ENCODE measurements at regions not wholly inside any gene's neighbourhood (a gene's known extent, or its start where the extent isn't known, plus 50 kb on each side); places are given as distances from the start of the nearest gene placed in this dataset.
A peak's percentile ranks its signal among the peaks of the same experiment; 100 is the strongest.

- no peak overlapping the region for H3K27ac ChIP-seq (ENCODE audit: low read depth, low read length)
- Mint-ChIP-seq H3K36me3 (ENCODE audit: low read depth, unreplicated experiment) (peaks cover 1% of the 10 kb centered on the region), H3K27ac (ENCODE audit: unreplicated experiment) (no peak overlapping the region), H3K4me3 (ENCODE audit: unreplicated experiment) (no peak overlapping the region), H3K4me1 (ENCODE audit: low read depth, unreplicated experiment) (no peaks in the 10 kb centered on the region), H3K9me3 (ENCODE audit: unreplicated experiment) (no peaks in the 10 kb centered on the region), H3K27me3 (ENCODE audit: low read depth, unreplicated experiment) (peaks cover 6% of the 10 kb centered on the region)
- H3K79me2 ChIP-seq (ENCODE audit: insufficient read depth, low read length), result no peaks in the 10 kb centered on the region
- H3K4me3 ChIP-seq (ENCODE audit: insufficient read depth, low read depth, low read length), result no peak overlapping the region
- no peaks in the 10 kb centered on the region for H3K4me1 ChIP-seq (ENCODE audit: insufficient read depth, low read length)
- H3K27me3 ChIP-seq (ENCODE audit: insufficient read depth, low read length), result no peaks in the 10 kb centered on the region
- no peak overlapping the region for H3K9ac ChIP-seq (ENCODE audit: low read length)
- TF ChIP-seq CTCF (IDR thresholded peaks at IDR 0.05; ENCODE audit: insufficient read depth, low read depth, low read length) (no peak), EZH2 (IDR thresholded peaks at IDR 0.05; ENCODE audit: insufficient read depth, low read length) (no peak)
- no peak for DNase-seq (ENCODE audit: low read depth)
- no peaks in the 10 kb centered on the region for H4K20me1 ChIP-seq (ENCODE audit: insufficient read depth, low read length)
- no peak for FAIRE-seq
- H3K9me3 ChIP-seq (ENCODE audit: insufficient read depth, low read depth, low read length), result no peaks in the 10 kb centered on the region
- no peak overlapping the region for H2AFZ ChIP-seq (ENCODE audit: low read depth, low read length)
- no peaks in the 10 kb centered on the region for H3K36me3 ChIP-seq (ENCODE audit: insufficient read depth, low read length)
- H3K4me2 ChIP-seq (ENCODE audit: low read length), result no peak overlapping the region
These were observed 63.4 kb upstream of the L3MBTL4 start for GRCh38 chr18:6478121-6478520.

- Histone ChIP-seq H3K79me2 (ENCODE audit: insufficient read depth, low read length) (no peaks in the 10 kb centered on the region), H3K27me3 (ENCODE audit: insufficient read depth, low read length) (no peaks in the 10 kb centered on the region), H3K9ac (ENCODE audit: low read length) (no peak overlapping the region), H3K4me1 (ENCODE audit: insufficient read depth, low read length) (no peaks in the 10 kb centered on the region), H4K20me1 (ENCODE audit: insufficient read depth, low read length) (no peaks in the 10 kb centered on the region), H3K4me2 (ENCODE audit: low read length) (no peak overlapping the region), H3K9me3 (ENCODE audit: insufficient read depth, low read depth, low read length) (no peaks in the 10 kb centered on the region), H3K27ac (ENCODE audit: low read depth, low read length) (no peak overlapping the region), H3K4me3 (ENCODE audit: insufficient read depth, low read depth, low read length) (no peak overlapping the region), H3K36me3 (ENCODE audit: insufficient read depth, low read length) (no peaks in the 10 kb centered on the region), H2AFZ (ENCODE audit: low read depth, low read length) (no peak overlapping the region)
- DNase-seq (ENCODE audit: low read depth), result no peak
- no peaks in the 10 kb centered on the region for H3K4me1 Mint-ChIP-seq (ENCODE audit: low read depth, unreplicated experiment)
- FAIRE-seq, result no peak
- H3K27ac Mint-ChIP-seq (ENCODE audit: unreplicated experiment), result no peak overlapping the region
- H3K36me3 Mint-ChIP-seq (ENCODE audit: low read depth, unreplicated experiment), result no peaks in the 10 kb centered on the region
- no peak for TF ChIP-seq EZH2 (IDR thresholded peaks at IDR 0.05; ENCODE audit: insufficient read depth, low read length)
- TF ChIP-seq CTCF (IDR thresholded peaks at IDR 0.05; ENCODE audit: insufficient read depth, low read depth, low read length), result no peak
- no peaks in the 10 kb centered on the region for H3K9me3 Mint-ChIP-seq (ENCODE audit: unreplicated experiment)
- H3K4me3 Mint-ChIP-seq (ENCODE audit: unreplicated experiment), result no peak overlapping the region
- H3K27me3 Mint-ChIP-seq (ENCODE audit: low read depth, unreplicated experiment), result peaks cover 5% of the 10 kb centered on the region
These were observed 65.0 kb upstream of the L3MBTL4 start for GRCh38 chr18:6479699-6480098.

- Histone ChIP-seq H3K79me2 (ENCODE audit: insufficient read depth, low read length) (no peaks in the 10 kb centered on the region), H3K4me1 (ENCODE audit: insufficient read depth, low read length) (no peaks in the 10 kb centered on the region), H2AFZ (ENCODE audit: low read depth, low read length) (no peak overlapping the region), H4K20me1 (ENCODE audit: insufficient read depth, low read length) (no peaks in the 10 kb centered on the region), H3K27me3 (ENCODE audit: insufficient read depth, low read length) (no peaks in the 10 kb centered on the region), H3K9me3 (ENCODE audit: insufficient read depth, low read depth, low read length) (no peaks in the 10 kb centered on the region), H3K27ac (ENCODE audit: low read depth, low read length) (no peak overlapping the region), H3K36me3 (ENCODE audit: insufficient read depth, low read length) (no peaks in the 10 kb centered on the region), H3K4me2 (ENCODE audit: low read length) (no peak overlapping the region), H3K4me3 (ENCODE audit: insufficient read depth, low read depth, low read length) (no peak overlapping the region), H3K9ac (ENCODE audit: low read length) (no peak overlapping the region)
- Mint-ChIP-seq H3K4me3 (ENCODE audit: unreplicated experiment) (no peak overlapping the region), H3K36me3 (ENCODE audit: low read depth, unreplicated experiment) (no peaks in the 10 kb centered on the region), H3K27ac (ENCODE audit: unreplicated experiment) (no peak overlapping the region), H3K27me3 (ENCODE audit: low read depth, unreplicated experiment) (peaks cover 5% of the 10 kb centered on the region), H3K9me3 (ENCODE audit: unreplicated experiment) (no peaks in the 10 kb centered on the region), H3K4me1 (ENCODE audit: low read depth, unreplicated experiment) (peaks cover 5% of the 10 kb centered on the region)
- FAIRE-seq (no peak), DNase-seq (ENCODE audit: low read depth) (peak; percentile 42)
- TF ChIP-seq EZH2 (IDR thresholded peaks at IDR 0.05; ENCODE audit: insufficient read depth, low read length) (no peak), CTCF (IDR thresholded peaks at IDR 0.05; ENCODE audit: insufficient read depth, low read depth, low read length) (peak; percentile 37)
These were observed 67.7 kb upstream of the L3MBTL4 start for GRCh38 chr18:6482198-6482977.
